Jurkat, Clone E6-1 (cell line): ENCODE measurements at regions not wholly inside any gene's neighbourhood (a gene's known extent, or its start where the extent isn't known, plus 50 kb on each side); places are given as distances from the start of the nearest gene placed in this dataset.
A peak's percentile ranks its signal among the peaks of the same experiment; 100 is the strongest.

Experiments used
- DNase-seq: peaks from one replicate; pipeline ENCODE4 v3.0.0-alpha.2; 2011; ENCODE audit warnings: low read depth, low spot score
- H3K4me3 ChIP-seq: 2 replicates; pipeline ENCODE4 v1.5.1; 2011; ENCODE audit warnings: mild to moderate bottlenecking, low read length, control low read depth, moderate library complexity

GRCh38 chr9:105171076-105171475 is 73.4 kb upstream of the SLC44A1 start:
- H3K4me3 ChIP-seq: no peak overlapping the region
- no peak for DNase-seq

GRCh38 chr9:105171589-105171988 is 72.9 kb upstream of the SLC44A1 start:
- no peak overlapping the region for H3K4me3 ChIP-seq
- DNase-seq: no peak

DNA sequence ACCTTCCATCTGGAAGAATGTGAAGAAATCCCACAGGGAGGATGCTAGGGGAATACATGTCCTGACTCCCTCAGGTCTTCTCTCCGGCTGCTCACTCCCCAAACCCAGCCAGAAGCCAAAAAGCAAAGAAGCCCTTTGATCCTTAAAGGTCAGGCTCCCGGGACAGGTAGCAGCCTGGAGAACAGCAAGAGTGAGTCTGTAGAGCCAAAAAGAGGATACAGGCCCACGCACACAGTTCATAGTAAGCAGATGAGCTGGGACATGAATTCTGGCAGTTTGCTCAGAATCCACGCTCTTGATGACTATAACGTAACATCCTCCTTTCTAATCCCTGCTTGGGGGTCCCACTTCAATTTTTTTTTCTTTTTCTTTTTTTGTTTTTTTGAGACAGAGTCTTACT is 72.0 kb upstream of the SLC44A1 start:
- H3K4me3 ChIP-seq: no peak overlapping the region
- no peak for DNase-seq

- DNase-seq: no peak
- H3K4me3 ChIP-seq: no peak overlapping the region
Measured at GRCh38 chr9:105173306-105173705, 71.1 kb upstream of the SLC44A1 start.

DNA sequence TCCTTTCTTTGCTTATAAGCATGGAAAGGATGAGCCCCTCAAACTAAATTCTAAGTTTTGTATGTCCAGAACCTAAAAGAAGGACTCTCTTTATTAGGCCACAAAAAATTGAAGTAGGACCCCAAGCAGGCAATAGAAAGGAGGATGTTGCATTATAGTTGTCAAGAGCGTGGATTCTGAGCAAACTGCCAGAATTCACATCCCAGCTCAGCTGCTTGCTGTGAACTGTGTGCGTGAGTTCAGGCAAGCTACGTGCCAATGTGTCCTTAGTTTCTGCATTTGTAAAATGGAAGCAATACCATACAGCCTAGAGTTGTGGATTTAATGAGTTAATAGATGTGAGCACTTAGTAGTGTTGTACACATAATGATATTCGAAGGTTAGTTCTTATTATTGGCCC is 70.6 kb upstream of the SLC44A1 start:
- no peak for DNase-seq
- no peak overlapping the region for H3K4me3 ChIP-seq

- no peak for DNase-seq
- no peak overlapping the region for H3K4me3 ChIP-seq
Measured at GRCh38 chr9:105176194-105176593, 68.3 kb upstream of the SLC44A1 start.

DNA sequence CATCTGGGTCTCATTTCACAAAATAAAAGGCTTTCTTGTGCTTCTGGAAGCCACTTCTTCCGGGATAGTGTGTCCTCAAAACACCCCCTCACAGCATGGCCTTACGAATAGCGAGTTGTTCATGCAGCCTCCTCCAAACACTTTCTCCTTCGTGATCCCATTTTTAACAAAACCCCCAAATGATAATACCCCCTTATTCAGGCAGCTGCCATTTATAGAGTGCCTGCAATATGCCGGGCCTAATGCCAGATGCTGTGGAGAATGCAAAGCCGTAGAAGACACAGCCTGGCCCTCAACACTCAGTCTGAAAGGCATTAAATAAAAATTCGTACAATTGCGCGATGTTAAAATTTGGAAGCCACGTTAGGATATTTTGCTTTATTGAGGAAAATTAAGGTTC is 66.4 kb upstream of the SLC44A1 start:
- no peak overlapping the region for H3K4me3 ChIP-seq
- DNase-seq: no peak

DNA sequence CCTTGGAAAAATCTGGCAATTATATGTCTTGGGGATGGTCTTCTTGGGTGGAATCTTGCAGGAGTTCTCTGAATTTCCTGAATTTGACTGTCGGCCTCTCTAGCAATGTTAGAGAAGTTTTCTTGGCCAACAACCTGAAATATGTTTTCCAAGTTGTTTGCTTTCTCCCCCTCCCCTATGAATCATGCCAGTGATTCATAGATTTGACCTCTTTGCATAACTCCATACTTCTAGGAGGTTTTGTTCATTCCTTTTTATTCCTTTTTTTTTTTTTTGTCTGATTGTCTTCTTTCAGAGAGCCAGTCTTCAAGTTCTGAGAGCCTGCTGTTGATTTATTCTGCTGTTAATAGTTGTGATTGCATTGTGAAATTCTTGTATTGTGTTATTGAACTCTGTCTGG is 56.7 kb upstream of the SLC44A1 start:
- no peak for DNase-seq

DNA sequence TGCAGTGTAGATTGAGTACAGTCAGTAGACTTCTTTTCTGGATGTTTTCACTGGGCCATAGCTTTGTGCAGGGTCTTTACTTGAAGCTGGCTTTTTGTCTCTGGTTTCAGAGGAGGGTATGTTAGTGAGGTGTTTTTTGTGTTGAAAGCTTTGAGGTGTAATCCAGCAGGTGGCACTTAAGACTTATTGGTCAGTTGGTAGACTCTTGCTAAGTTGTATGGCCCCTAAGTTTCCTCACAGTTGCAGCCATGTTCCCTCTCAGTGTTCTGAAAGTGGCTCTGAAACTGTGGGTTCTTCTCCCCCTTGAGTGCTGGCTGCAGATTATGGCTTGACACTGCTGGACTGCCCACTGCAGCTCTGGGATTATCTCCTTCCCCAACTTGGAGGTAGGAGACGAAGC is 55.7 kb upstream of the SLC44A1 start:
- no peak overlapping the region for H3K4me3 ChIP-seq
- no peak for DNase-seq

More for the DNA sequence above, 56.7 kb upstream of the SLC44A1 start:
- no peak overlapping the region for H3K4me3 ChIP-seq

DNA sequence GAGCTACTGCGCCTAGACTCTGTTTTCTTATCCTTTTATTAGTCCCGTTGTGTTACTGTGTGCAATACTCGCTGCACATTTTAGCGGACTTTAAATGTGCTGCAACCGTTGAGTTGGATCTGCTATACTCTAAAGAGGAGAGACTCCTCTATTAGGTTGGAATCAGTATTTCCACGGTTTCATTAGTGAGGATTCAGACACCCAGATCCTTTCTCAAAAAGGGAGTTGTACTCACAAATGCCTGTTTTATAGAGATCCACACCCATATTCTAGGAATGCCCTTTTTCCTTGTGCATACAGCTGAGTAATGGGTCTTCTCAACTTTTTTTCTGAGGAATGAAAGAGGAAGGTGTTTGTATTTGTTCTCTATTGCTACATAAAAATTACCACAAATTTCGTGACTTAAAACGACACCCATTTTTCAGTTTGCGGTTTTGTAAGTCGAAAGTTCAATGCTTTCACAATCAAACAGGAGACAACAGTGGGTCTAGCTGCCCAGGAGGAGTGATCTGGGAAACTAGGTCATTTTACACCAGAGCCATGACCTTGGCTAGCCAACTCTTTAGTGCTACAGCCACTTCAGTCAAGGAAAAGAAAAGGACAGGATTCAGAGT is 52.8 kb upstream of the SLC44A1 start:
- peak; percentile 75 for DNase-seq
- peak overlapping the region; percentile 39 for H3K4me3 ChIP-seq

GRCh38 chr9:105193560-105193959 is 50.9 kb upstream of the SLC44A1 start:
- DNase-seq: no peak
- no peak overlapping the region for H3K4me3 ChIP-seq

DNA sequence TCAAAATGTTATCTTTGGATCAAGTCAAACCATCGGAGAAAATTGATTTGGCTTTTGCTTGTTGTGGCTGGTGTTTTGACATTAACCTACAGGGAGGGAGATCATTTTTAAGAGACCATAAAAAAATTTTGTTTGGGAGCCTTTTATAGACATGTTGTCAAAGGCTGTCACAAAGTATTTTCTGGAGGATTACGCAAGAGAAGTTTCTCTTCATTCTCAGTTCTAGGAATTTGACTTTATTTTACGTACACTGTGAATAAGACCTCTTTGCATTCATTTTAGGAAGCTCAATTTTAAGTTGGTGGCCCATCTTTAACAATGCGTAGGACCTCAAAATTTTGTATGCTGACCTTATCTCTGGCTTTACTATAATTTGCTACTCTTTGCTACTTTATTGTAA is 50.2 kb upstream of the SLC44A1 start:
- no peak overlapping the region for H3K4me3 ChIP-seq
- no peak for DNase-seq
